H1 (cell line): ENCODE measurements at regions not wholly inside any gene's neighbourhood (a gene's known extent, or its start where the extent isn't known, plus 50 kb on each side); places are given as distances from the start of the nearest gene placed in this dataset.

Source experiments
- TF ChIP-seq, protein P1 (sequence below), 3 experiments: IDR thresholded peaks; 1 replicate in 2 of 3; 2 replicates in 1 of 3; pipeline versions ENCODE4 v1.5.1 to v1.6.1; 2011; ENCODE audit warnings: low read length in 3 of 3, mild to moderate bottlenecking in 3 of 3, inconsistent platforms in 2 of 3, low read depth in 1 of 3, moderate library complexity in 1 of 3; ENCODE audit not compliant: insufficient read depth in 1 of 3; ENCODE audit errors: control extremely low read depth in 1 of 3

DNA sequence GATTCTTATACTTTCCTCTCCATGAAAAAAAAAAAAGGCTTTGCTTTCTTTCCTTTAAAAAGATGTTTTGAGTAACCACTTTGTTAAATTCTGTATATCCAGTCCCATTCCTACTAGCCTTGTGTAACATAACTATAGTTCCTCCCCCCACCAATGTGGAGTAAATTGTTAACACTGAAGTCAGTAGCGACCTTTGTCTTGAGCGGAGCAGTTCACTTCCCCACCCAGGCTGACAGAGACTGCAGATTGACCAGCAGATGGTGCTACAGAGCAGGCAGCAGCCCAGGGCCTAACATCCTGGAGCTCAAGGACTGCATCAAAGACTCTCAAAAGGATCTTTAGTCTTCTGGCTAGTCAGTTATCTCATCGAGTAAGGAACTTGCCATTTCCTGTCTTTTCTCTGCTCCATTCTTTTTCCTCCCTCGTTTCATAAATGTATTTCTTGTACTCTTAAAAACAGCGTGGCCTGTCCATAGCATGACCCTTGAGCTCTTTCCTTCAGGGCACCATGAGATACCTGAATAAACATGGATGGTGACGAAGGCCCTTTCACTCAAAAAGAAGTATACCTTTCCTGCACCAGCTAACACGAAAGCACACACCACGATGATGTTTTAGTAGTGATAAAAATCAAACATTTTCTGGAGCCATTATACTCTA, 503.5 kb upstream of the PKN2 start (continued):
- TF ChIP-seq, protein P1, sequence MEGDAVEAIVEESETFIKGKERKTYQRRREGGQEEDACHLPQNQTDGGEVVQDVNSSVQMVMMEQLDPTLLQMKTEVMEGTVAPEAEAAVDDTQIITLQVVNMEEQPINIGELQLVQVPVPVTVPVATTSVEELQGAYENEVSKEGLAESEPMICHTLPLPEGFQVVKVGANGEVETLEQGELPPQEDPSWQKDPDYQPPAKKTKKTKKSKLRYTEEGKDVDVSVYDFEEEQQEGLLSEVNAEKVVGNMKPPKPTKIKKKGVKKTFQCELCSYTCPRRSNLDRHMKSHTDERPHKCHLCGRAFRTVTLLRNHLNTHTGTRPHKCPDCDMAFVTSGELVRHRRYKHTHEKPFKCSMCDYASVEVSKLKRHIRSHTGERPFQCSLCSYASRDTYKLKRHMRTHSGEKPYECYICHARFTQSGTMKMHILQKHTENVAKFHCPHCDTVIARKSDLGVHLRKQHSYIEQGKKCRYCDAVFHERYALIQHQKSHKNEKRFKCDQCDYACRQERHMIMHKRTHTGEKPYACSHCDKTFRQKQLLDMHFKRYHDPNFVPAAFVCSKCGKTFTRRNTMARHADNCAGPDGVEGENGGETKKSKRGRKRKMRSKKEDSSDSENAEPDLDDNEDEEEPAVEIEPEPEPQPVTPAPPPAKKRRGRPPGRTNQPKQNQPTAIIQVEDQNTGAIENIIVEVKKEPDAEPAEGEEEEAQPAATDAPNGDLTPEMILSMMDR (IDR thresholded peaks at IDR 0.05; ENCODE audit: control extremely low read depth in 1 of 3, insufficient read depth in 1 of 3, low read depth in 1 of 3, low read length in 3 of 3) = peak; percentile 90 to 99 (median 91)
